HepG2 (cell line): ENCODE measurements at regions not wholly inside any gene's neighbourhood (a gene's known extent, or its start where the extent isn't known, plus 50 kb on each side); places are given as distances from the start of the nearest gene placed in this dataset.

Experiments used
- BCL6 ChIP-seq: IDR thresholded peaks from 2 replicates; pipeline ENCODE4 v1.6.1; 2016; ENCODE audit warnings: missing genetic modification reagents, missing compliant biosample characterization
- JUNB ChIP-seq: sonication (generic); formaldehyde crosslinking; IDR thresholded peaks from 2 replicates; pipeline ENCODE4 v1.8.0; 2022; ENCODE audit warnings: missing genetic modification reagents, mild to moderate bottlenecking, borderline replicate concordance
- MATR3 ChIP-seq: sonication (generic); formaldehyde crosslinking; IDR thresholded peaks from 2 replicates; pipeline ENCODE4 v1.4.0; 2020; ENCODE audit warnings: missing genetic modification reagents
- NR3C1 ChIP-seq: sonication (generic); formaldehyde crosslinking; IDR thresholded peaks from 2 replicates; pipeline ENCODE4 v1.4.0; 2020; ENCODE audit warnings: missing genetic modification reagents
- SIN3A ChIP-seq: IDR thresholded peaks from 2 replicates; pipeline ENCODE4 v1.6.1; 2011; ENCODE audit warnings: low read depth, mild to moderate bottlenecking, control low read depth, low read length, borderline replicate concordance
- SRF ChIP-seq: IDR thresholded peaks from 2 replicates; pipeline ENCODE4 v1.6.1; 2011; ENCODE audit warnings: mild to moderate bottlenecking, low read depth, low read length, moderate library complexity
- U2AF1 ChIP-seq: fragments of 200-400 bp; formaldehyde crosslinking; optimal IDR thresholded peaks from 2 replicates; pipeline ENCODE3; 2017; ENCODE audit warnings: mild to moderate bottlenecking, low read depth, low read length
- ZNF407 ChIP-seq: sonication (generic); formaldehyde crosslinking; IDR thresholded peaks from one replicate; pipeline ENCODE4 v1.5.1; 2020; ENCODE audit warnings: mild to moderate bottlenecking, missing genetic modification reagents; ENCODE audit errors: not compliant biosample characterization
- ZNF687 ChIP-seq: sonication (generic); formaldehyde crosslinking; IDR thresholded peaks from 2 replicates; pipeline ENCODE4 v1.5.1; 2020; ENCODE audit warnings: mild to moderate bottlenecking, missing genetic modification reagents, moderate library complexity
- TF ChIP-seq, protein P1 (sequence below): sonication (generic); formaldehyde crosslinking; IDR thresholded peaks from 2 replicates; pipeline ENCODE4 v1.5.0; 2020; ENCODE audit warnings: missing genetic modification reagents, mild to moderate bottlenecking, borderline replicate concordance

DNA sequence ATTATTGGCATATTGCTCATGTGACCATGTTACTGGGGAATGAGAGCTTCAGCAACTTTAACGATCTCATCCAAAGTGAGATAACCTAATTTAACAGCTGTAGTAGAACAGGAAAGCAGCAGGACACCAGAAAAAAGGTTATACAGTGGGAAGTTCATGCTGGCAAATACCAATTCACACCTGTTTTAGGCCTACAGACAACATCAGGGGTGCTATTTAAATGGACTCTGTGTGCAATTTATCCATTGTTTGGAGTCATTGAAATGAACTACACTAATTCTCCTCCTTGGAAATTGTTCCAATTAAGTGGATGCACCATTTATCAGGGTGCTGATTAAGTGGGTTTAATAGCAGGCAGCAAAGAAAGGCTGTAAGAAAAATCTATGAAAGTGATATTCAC lies 424.4 kb upstream of the LMO3 start:
- TF ChIP-seq U2AF1 (no peak), SRF (no peak), NR3C1 (CRISPR knock-in tag) (no peak), MATR3 (no peak), SIN3A (no peak), ZNF407 (no peak), BCL6 (CRISPR knock-in tag) (no peak), JUNB (CRISPR knock-in tag) (no peak), ZNF687 (CRISPR knock-in tag) (no peak)
- TF ChIP-seq, protein P1, sequence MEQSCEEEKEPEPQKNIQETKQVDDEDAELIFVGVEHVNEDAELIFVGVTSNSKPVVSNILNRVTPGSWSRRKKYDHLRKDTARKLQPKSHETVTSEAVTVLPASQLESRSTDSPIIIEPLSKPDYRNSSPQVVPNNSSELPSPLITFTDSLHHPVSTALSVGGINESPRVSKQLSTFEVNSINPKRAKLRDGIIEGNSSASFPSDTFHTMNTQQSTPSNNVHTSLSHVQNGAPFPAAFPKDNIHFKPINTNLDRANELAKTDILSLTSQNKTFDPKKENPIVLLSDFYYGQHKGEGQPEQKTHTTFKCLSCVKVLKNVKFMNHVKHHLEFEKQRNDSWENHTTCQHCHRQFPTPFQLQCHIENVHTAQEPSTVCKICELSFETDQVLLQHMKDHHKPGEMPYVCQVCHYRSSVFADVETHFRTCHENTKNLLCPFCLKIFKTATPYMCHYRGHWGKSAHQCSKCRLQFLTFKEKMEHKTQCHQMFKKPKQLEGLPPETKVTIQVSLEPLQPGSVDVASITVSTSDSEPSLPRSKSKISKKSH (CRISPR knock-in tag): no peak
